ENCODE measurements at regions not wholly inside any gene's neighbourhood (a gene's known extent, or its start where the extent isn't known, plus 50 kb on each side); places are given as distances from the start of the nearest gene placed in this dataset.

GRCh38 chr4:123327346-123327745 is 69.2 kb upstream of the SPRY1 start:
- Histone ChIP-seq H3K27ac (ENCODE audit: low read length) (no peak overlapping the region), H3K4me2 (ENCODE audit: low read length) (no peak overlapping the region), H3K27me3 (ENCODE audit: low read depth, low read length) (no peaks in the 10 kb centered on the region), H3K9ac (ENCODE audit: low read length) (no peak overlapping the region), H4K20me1 (ENCODE audit: insufficient read depth, low read length) (no peaks in the 10 kb centered on the region), H3K36me3 (replicated peaks; ENCODE audit: low read depth, low read length) (peaks cover 5% of the 10 kb centered on the region), H3K79me2 (ENCODE audit: low read length) (no peaks in the 10 kb centered on the region), H3K9me3 (ENCODE audit: insufficient read depth, low read length) (no peaks in the 10 kb centered on the region), H2AFZ (ENCODE audit: low read depth, low read length) (no peak overlapping the region), H3K4me1 (ENCODE audit: low read length) (peaks cover 19% of the 10 kb centered on the region), H3K4me3 (ENCODE audit: low read length) (no peak overlapping the region)
- TF ChIP-seq CTCF (IDR thresholded peaks at IDR 0.05; ENCODE audit: low read depth, low read length) (no peak), EZH2phosphoT487 (IDR thresholded peaks at IDR 0.05; ENCODE audit: low read depth) (no peak)

- peaks cover 19% of the 10 kb centered on the region for H3K4me1 ChIP-seq (ENCODE audit: low read length)
- H3K79me2 ChIP-seq (ENCODE audit: low read length): no peaks in the 10 kb centered on the region
- no peak overlapping the region for H3K27ac ChIP-seq (ENCODE audit: low read length)
- no peak overlapping the region for H3K4me2 ChIP-seq (ENCODE audit: low read length)
- TF ChIP-seq EZH2phosphoT487 (IDR thresholded peaks at IDR 0.05; ENCODE audit: low read depth) (no peak), CTCF (IDR thresholded peaks at IDR 0.05; ENCODE audit: low read depth, low read length) (no peak)
- H2AFZ ChIP-seq (ENCODE audit: low read depth, low read length): no peak overlapping the region
- H4K20me1 ChIP-seq (ENCODE audit: insufficient read depth, low read length): no peaks in the 10 kb centered on the region
- no peak overlapping the region for H3K4me3 ChIP-seq (ENCODE audit: low read length)
- no peak overlapping the region for H3K9ac ChIP-seq (ENCODE audit: low read length)
- H3K27me3 ChIP-seq (ENCODE audit: low read depth, low read length): no peaks in the 10 kb centered on the region
- H3K9me3 ChIP-seq (ENCODE audit: insufficient read depth, low read length): no peaks in the 10 kb centered on the region
- peaks cover 5% of the 10 kb centered on the region for H3K36me3 ChIP-seq (replicated peaks; ENCODE audit: low read depth, low read length)
These were observed 68.7 kb upstream of the SPRY1 start for GRCh38 chr4:123327846-123328429.

GRCh38 chr4:123338715-123339114 is 57.9 kb upstream of the SPRY1 start:
- Histone ChIP-seq H3K4me1 (ENCODE audit: low read length) (no peaks in the 10 kb centered on the region), H3K79me2 (ENCODE audit: low read length) (no peaks in the 10 kb centered on the region), H3K4me3 (ENCODE audit: low read length) (no peak overlapping the region), H3K27ac (ENCODE audit: low read length) (no peak overlapping the region), H3K36me3 (replicated peaks; ENCODE audit: low read depth, low read length) (no peaks in the 10 kb centered on the region), H3K27me3 (ENCODE audit: low read depth, low read length) (no peaks in the 10 kb centered on the region), H3K4me2 (ENCODE audit: low read length) (no peak overlapping the region), H3K9me3 (ENCODE audit: insufficient read depth, low read length) (no peaks in the 10 kb centered on the region), H4K20me1 (ENCODE audit: insufficient read depth, low read length) (no peaks in the 10 kb centered on the region), H2AFZ (ENCODE audit: low read depth, low read length) (no peak overlapping the region), H3K9ac (ENCODE audit: low read length) (no peak overlapping the region)
- TF ChIP-seq CTCF (IDR thresholded peaks at IDR 0.05; ENCODE audit: low read depth, low read length) (no peak), EZH2phosphoT487 (IDR thresholded peaks at IDR 0.05; ENCODE audit: low read depth) (no peak)

- Histone ChIP-seq H4K20me1 (ENCODE audit: insufficient read depth, low read length) (no peaks in the 10 kb centered on the region), H3K27ac (ENCODE audit: low read length) (no peak overlapping the region), H2AFZ (ENCODE audit: low read depth, low read length) (no peak overlapping the region), H3K36me3 (replicated peaks; ENCODE audit: low read depth, low read length) (no peaks in the 10 kb centered on the region), H3K27me3 (ENCODE audit: low read depth, low read length) (no peaks in the 10 kb centered on the region), H3K9me3 (ENCODE audit: insufficient read depth, low read length) (no peaks in the 10 kb centered on the region), H3K4me1 (ENCODE audit: low read length) (peaks cover 7% of the 10 kb centered on the region), H3K79me2 (ENCODE audit: low read length) (no peaks in the 10 kb centered on the region), H3K4me3 (ENCODE audit: low read length) (no peak overlapping the region), H3K9ac (ENCODE audit: low read length) (no peak overlapping the region), H3K4me2 (ENCODE audit: low read length) (no peak overlapping the region)
- TF ChIP-seq CTCF (IDR thresholded peaks at IDR 0.05; ENCODE audit: low read depth, low read length) (no peak), EZH2phosphoT487 (IDR thresholded peaks at IDR 0.05; ENCODE audit: low read depth) (no peak)
These were observed 56.9 kb upstream of the SPRY1 start for GRCh38 chr4:123339507-123340380.
